Lower lobe of right lung (tissue), 2 donors: ENCODE measurements at regions not wholly inside any gene's neighbourhood (a gene's known extent, or its start where the extent isn't known, plus 50 kb on each side); places are given as distances from the start of the nearest gene placed in this dataset.

ENCODE experiments used
- ATAC-seq, 2 donors: fragments of 200-7000 bp; cut with Tn5 transposase; one replicate each; pipeline ENCODE4 v1.9.1; 2020 to 2022; ENCODE audit warnings: mild to moderate bottlenecking in 2 of 2, moderate library complexity in 2 of 2
- DNase-seq: peaks from one replicate; pipeline ENCODE4 v3.0.0-alpha.2; 2020
- H3K27ac ChIP-seq: fragments of 200-600 bp; one replicate; pipeline ENCODE4 v1.8.0; 2022
- H3K27me3 ChIP-seq: fragments of 200-600 bp; one replicate; pipeline ENCODE4 v1.8.0; 2022; ENCODE audit warnings: low read depth
- H3K36me3 ChIP-seq: fragments of 200-600 bp; one replicate; pipeline ENCODE4 v1.8.0; 2022; ENCODE audit warnings: mild to moderate bottlenecking
- H3K4me1 ChIP-seq: fragments of 200-600 bp; one replicate; pipeline ENCODE4 v1.8.0; 2022
- H3K4me3 ChIP-seq: fragments of 200-600 bp; one replicate; pipeline ENCODE4 v1.8.0; 2022; ENCODE audit warnings: mild to moderate bottlenecking
- H3K9me3 ChIP-seq: fragments of 200-600 bp; one replicate; pipeline ENCODE4 v1.8.0; 2022
- intact Hi-C: fragments of 100-400 bp; cut with DNase I; formaldehyde crosslinking; loops from one replicate; pipeline ENCODE4 v1.11.0; 2022
- TF ChIP-seq, protein P1 (sequence below): fragments of 200-600 bp; IDR thresholded peaks from one replicate; pipeline ENCODE4 v1.8.0; 2022; ENCODE audit warnings: antibody characterized with exemption, mild to moderate bottlenecking
- donor health status: DM: no; HTN: yes; CAD: no; lungs with severe emphysema.

- H3K9me3 ChIP-seq = no peaks in the 10 kb centered on the region
These were observed 302.2 kb upstream of the ZMIZ1 start for GRCh38 chr10:78766603-78767002.

GRCh38 chr10:78768041-78768835 is 300.5 kb upstream of the ZMIZ1 start:
- Histone ChIP-seq H3K27ac (no peak overlapping the region), H3K4me1 (peaks cover 12% of the 10 kb centered on the region), H3K9me3 (no peaks in the 10 kb centered on the region), H3K36me3 (no peaks in the 10 kb centered on the region), H3K27me3 (no peaks in the 10 kb centered on the region), H3K4me3 (no peak overlapping the region)
- ATAC-seq (no peak), DNase-seq (no peak)
- TF ChIP-seq, protein P1, sequence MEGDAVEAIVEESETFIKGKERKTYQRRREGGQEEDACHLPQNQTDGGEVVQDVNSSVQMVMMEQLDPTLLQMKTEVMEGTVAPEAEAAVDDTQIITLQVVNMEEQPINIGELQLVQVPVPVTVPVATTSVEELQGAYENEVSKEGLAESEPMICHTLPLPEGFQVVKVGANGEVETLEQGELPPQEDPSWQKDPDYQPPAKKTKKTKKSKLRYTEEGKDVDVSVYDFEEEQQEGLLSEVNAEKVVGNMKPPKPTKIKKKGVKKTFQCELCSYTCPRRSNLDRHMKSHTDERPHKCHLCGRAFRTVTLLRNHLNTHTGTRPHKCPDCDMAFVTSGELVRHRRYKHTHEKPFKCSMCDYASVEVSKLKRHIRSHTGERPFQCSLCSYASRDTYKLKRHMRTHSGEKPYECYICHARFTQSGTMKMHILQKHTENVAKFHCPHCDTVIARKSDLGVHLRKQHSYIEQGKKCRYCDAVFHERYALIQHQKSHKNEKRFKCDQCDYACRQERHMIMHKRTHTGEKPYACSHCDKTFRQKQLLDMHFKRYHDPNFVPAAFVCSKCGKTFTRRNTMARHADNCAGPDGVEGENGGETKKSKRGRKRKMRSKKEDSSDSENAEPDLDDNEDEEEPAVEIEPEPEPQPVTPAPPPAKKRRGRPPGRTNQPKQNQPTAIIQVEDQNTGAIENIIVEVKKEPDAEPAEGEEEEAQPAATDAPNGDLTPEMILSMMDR = no peak
- intact Hi-C loops = no loop called here

More at GRCh38 chr10:78766603-78767002, 302.2 kb upstream of the ZMIZ1 start:
- ATAC-seq (no peak), DNase-seq (no peak)
- intact Hi-C loops = no loop called here
- H3K36me3 ChIP-seq = no peaks in the 10 kb centered on the region
- H3K27ac ChIP-seq = no peak overlapping the region
- no peak overlapping the region for H3K4me3 ChIP-seq
- TF ChIP-seq, protein P1 = no peak
- H3K27me3 ChIP-seq = no peaks in the 10 kb centered on the region
- peaks cover 12% of the 10 kb centered on the region for H3K4me1 ChIP-seq

GRCh38 chr10:78768876-78769275 is 299.9 kb upstream of the ZMIZ1 start:
- H3K36me3 ChIP-seq = no peaks in the 10 kb centered on the region
- peak in 1 of 2 donors; percentile 16 for ATAC-seq
- DNase-seq = no peak
- intact Hi-C loops = no loop called here
- no peaks in the 10 kb centered on the region for H3K9me3 ChIP-seq
- H3K27me3 ChIP-seq = no peaks in the 10 kb centered on the region
- peaks cover 5% of the 10 kb centered on the region for H3K4me1 ChIP-seq
- H3K4me3 ChIP-seq = no peak overlapping the region
- TF ChIP-seq, protein P1 = no peak
- H3K27ac ChIP-seq = no peak overlapping the region

- Histone ChIP-seq H3K9me3 (no peaks in the 10 kb centered on the region), H3K4me1 (peaks cover under 1% of the 10 kb centered on the region), H3K27me3 (no peaks in the 10 kb centered on the region), H3K4me3 (no peak overlapping the region), H3K27ac (no peak overlapping the region), H3K36me3 (no peaks in the 10 kb centered on the region)
- no peak for DNase-seq
- intact Hi-C loops = no loop called here
- no peak for ATAC-seq
- TF ChIP-seq, protein P1 = no peak
These were observed 299.2 kb upstream of the ZMIZ1 start for GRCh38 chr10:78769526-78769925.

DNA sequence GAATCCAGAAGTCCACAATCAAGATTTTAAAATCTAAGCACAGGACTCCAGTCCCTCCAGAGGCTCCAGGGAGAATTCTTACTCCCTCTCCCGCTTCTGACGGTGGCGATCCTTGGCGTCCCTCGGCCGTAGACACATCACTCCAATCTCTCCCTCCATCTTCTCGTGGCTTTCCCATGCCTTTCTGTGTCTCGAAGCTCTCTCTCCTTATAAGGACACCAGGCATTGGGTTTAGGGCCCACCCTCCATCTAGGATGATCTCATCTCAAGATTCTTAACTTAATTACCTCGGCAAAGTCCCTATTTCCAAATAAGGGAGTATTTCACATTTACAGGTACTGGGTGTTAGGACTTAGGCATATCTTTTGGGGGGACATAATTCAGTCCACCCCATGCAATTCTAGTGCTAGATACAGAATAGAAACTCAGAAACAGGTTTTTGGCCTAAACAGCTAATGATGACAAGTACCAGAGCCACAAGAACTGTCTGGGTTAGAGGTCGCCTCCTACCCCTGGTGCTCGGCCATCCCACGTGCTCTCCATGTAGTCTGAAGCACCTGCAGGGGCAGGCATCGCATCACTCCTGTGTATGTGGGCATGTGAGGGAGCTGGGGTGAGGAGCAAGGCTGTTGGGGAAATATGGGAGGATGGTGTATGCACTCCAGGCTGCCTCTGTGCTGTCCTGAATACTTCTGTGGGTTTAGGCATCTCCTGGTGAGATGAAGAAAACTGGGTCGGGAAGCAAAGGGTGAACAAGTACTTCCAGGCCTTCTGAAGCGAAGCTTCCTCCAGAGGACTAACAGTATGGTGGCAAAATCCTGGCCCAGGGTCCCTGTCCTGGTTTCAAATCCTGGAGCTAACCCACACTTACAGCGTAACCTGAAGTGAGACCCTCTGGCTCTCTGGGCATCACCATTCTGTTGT is 298.3 kb upstream of the ZMIZ1 start:
- TF ChIP-seq, protein P1 = no peak
- no peak for ATAC-seq
- Histone ChIP-seq H3K27me3 (no peaks in the 10 kb centered on the region), H3K9me3 (no peaks in the 10 kb centered on the region), H3K27ac (no peak overlapping the region), H3K4me3 (no peak overlapping the region), H3K4me1 (peaks cover 10% of the 10 kb centered on the region), H3K36me3 (no peaks in the 10 kb centered on the region)
- intact Hi-C loops = no loop called here
- no peak for DNase-seq
